H1 (cell line): ENCODE measurements at regions not wholly inside any gene's neighbourhood (a gene's known extent, or its start where the extent isn't known, plus 50 kb on each side); places are given as distances from the start of the nearest gene placed in this dataset.

Source experiments
- CHD7 ChIP-seq: fragments of 300-600 bp; sonication (generic); IDR thresholded peaks from 2 replicates; pipeline ENCODE4 v1.7.1; 2012; ENCODE audit warnings: low read length, moderate library complexity, mild to moderate bottlenecking, inconsistent platforms; ENCODE audit not compliant: insufficient replicate concordance
- RAD21 ChIP-seq, 2 experiments: IDR thresholded peaks in 1 of 2; conservative IDR thresholded peaks in 1 of 2; 2 replicates each; pipeline ENCODE4 v1.6.1; 2011; ENCODE audit warnings: low read depth in 2 of 2, low read length in 2 of 2, improper control_type of control experiment in 1 of 2, inconsistent platforms in 1 of 2, mild to moderate bottlenecking in 1 of 2, moderate library complexity in 1 of 2
- RNF2 ChIP-seq: fragments of 200-900, 300-1000 bp; sonication (generic); IDR thresholded peaks from 2 replicates; pipeline ENCODE4 v1.7.1; 2016; ENCODE audit warnings: borderline replicate concordance, low read depth, mild to moderate bottlenecking, antibody characterized with exemption, low read length; ENCODE audit not compliant: poor library complexity, severe bottlenecking; ENCODE audit errors: missing control alignments
- TEAD4 ChIP-seq: IDR thresholded peaks from 2 replicates; pipeline ENCODE4 v1.6.1; 2012; ENCODE audit warnings: low read depth, low read length, inconsistent platforms, mixed read lengths
- ZNF274 ChIP-seq: IDR thresholded peaks from 2 replicates; pipeline ENCODE4 v1.7.0; 2012; ENCODE audit warnings: low read length, borderline replicate concordance; ENCODE audit errors: extremely low read depth

- TF ChIP-seq ZNF274, result no peak
- TF ChIP-seq RNF2, result no peak
- no peak for TF ChIP-seq TEAD4
- TF ChIP-seq RAD21 (IDR thresholded peaks at IDR 0.05 in 1 of 2, conservative IDR thresholded peaks at IDR 0.05 in 1 of 2; ENCODE audit: low read depth in 2 of 2, low read length in 2 of 2), result no peak
- no peak for TF ChIP-seq CHD7
Observed at GRCh38 chr12:17369556-17369955, 720.4 kb downstream of the RERGL start (continued).
